HCT116 (cell line): ENCODE measurements at regions not wholly inside any gene's neighbourhood (a gene's known extent, or its start where the extent isn't known, plus 50 kb on each side); places are given as distances from the start of the nearest gene placed in this dataset.

ENCODE experiments used
- ATAC-seq: fragments of 200-7000 bp; cut with Tn5 transposase; 2 replicates; pipeline ENCODE4 v1.9.1; 2020; ENCODE audit warnings: mild to moderate bottlenecking, moderate library complexity
- BruUV-seq: library from RNA; stranded (reverse); fragments of 400-500 nt; replicated peaks from 2 replicates; lab custom pipeline; 2021; lab: Mats Ljungman, UMichigan
- CTCF ChIA-PET: fragments of 300-600 bp; sonication (Branson Sonifier 250); formaldehyde crosslinking; loops from one replicate; lab custom pipeline; 2021; ENCODE audit warnings: antibody characterized with exemption; lab: Charles Lee
- POLR2A ChIA-PET: fragments of 300-600, 350-600 bp; sonication (Branson Sonifier 250); formaldehyde crosslinking; loops from one replicate; lab custom pipeline; 2021; ENCODE audit warnings: antibody characterized with exemption; lab: Charles Lee
- RAD21 ChIA-PET, 2 experiments: fragments of 300-600 bp; sonication (Branson Sonifier 250); formaldehyde crosslinking; loops; one replicate each; lab custom pipeline; 2023; ENCODE audit warnings: low total read pairs in 2 of 2; ENCODE audit not compliant: uncharacterized antibody in 2 of 2, unreplicated experiment in 2 of 2, low non-redundant PET in 1 of 2; lab: Charles Lee
- DNase-seq: peaks from one replicate; pipeline ENCODE4 v3.0.0-alpha.2; 2010; ENCODE audit warnings: low read depth, low spot score
- H2AFZ ChIP-seq: fragments of 200-600 bp; shearing (Covaris generic), sonication (generic); 2 replicates; pipeline ENCODE4 v1.6.1; 2017; ENCODE audit warnings: low read depth, mixed run types, mixed read lengths, antibody characterized with exemption, low read length; ENCODE audit not compliant: poor library complexity, severe bottlenecking
- H3K27ac ChIP-seq: 2 replicates; pipeline ENCODE4 v1.5.1; 2012; ENCODE audit warnings: low read depth, low read length
- H3K27me3 ChIP-seq: fragments of 200-600 bp; sonication (generic); 2 replicates; pipeline ENCODE4 v1.6.1; 2016; ENCODE audit warnings: mixed run types, low read length, mixed read lengths; ENCODE audit not compliant: insufficient read depth
- H3K36me3 ChIP-seq, 2 experiments: fragments of 200-500 bp in 1 of 2; fragments of 200-600 bp in 1 of 2; sonication (Bioruptor generic) in 1 of 2; sonication (generic) in 1 of 2; 2 replicates each; pipeline versions ENCODE4 v1.5.1 to v1.6.1; 2014 to 2016; ENCODE audit warnings: low read length in 2 of 2, inconsistent platforms in 1 of 2, mixed read lengths in 1 of 2, mixed run types in 1 of 2; ENCODE audit not compliant: insufficient read depth in 2 of 2, control insufficient read depth in 1 of 2
- H3K4me1 ChIP-seq, 2 experiments: fragments of 200-600 bp in 1 of 2; sonication (generic) in 1 of 2; 2 replicates each; pipeline versions ENCODE4 v1.5.1 to v1.6.1; 2012 to 2017; ENCODE audit warnings: low read length in 2 of 2, inconsistent platforms in 1 of 2, mild to moderate bottlenecking in 1 of 2, mixed read lengths in 1 of 2, mixed run types in 1 of 2, moderate library complexity in 1 of 2; ENCODE audit not compliant: insufficient read depth in 2 of 2, control insufficient read depth in 1 of 2
- H3K4me2 ChIP-seq: fragments of 200-600 bp; sonication (generic); 2 replicates; pipeline ENCODE4 v1.6.1; 2017; ENCODE audit warnings: mixed run types, low read length, mixed read lengths
- H3K4me3 ChIP-seq, 2 experiments: fragments of 200-600 bp in 1 of 2; sonication (generic) in 1 of 2; replicated peaks in 1 of 2; 2 replicates each; pipeline ENCODE4 v1.5.1; 2011 to 2016; ENCODE audit warnings: low read length in 2 of 2, control low read depth in 1 of 2, low read depth in 1 of 2, mild to moderate bottlenecking in 1 of 2, mixed read lengths in 1 of 2, mixed run types in 1 of 2
- H3K79me2 ChIP-seq: fragments of 200-600 bp; sonication (generic); 2 replicates; pipeline ENCODE4 v1.6.1; 2017; ENCODE audit warnings: mild to moderate bottlenecking, mixed run types, low read length, moderate library complexity, mixed read lengths; ENCODE audit not compliant: insufficient read depth
- H3K9ac ChIP-seq: fragments of 200-600 bp; sonication (generic); 2 replicates; pipeline ENCODE4 v1.6.1; 2016; ENCODE audit warnings: low read length, mixed read lengths
- H3K9me2 ChIP-seq: fragments of 200-600 bp; sonication (generic), shearing (Covaris generic); 2 replicates; pipeline ENCODE4 v1.6.1; 2017; ENCODE audit warnings: mixed run types, mild to moderate bottlenecking, moderate library complexity; ENCODE audit not compliant: insufficient read depth
- H3K9me3 ChIP-seq, 2 experiments: fragments of 200-500 bp in 1 of 2; fragments of 200-600 bp in 1 of 2; sonication (Bioruptor generic) in 1 of 2; sonication (generic) in 1 of 2; 2 replicates each; pipeline ENCODE4 v1.6.1; 2014 to 2017; ENCODE audit warnings: low read length in 2 of 2, mixed read lengths in 2 of 2, inconsistent platforms in 1 of 2, low read depth in 1 of 2, mild to moderate bottlenecking in 1 of 2, mixed run types in 1 of 2, moderate library complexity in 1 of 2; ENCODE audit not compliant: control insufficient read depth in 1 of 2, insufficient read depth in 1 of 2
- H4K20me1 ChIP-seq: fragments of 200-600 bp; sonication (generic), shearing (Covaris generic); 2 replicates; pipeline ENCODE4 v1.6.1; 2017; ENCODE audit warnings: mixed run types, mild to moderate bottlenecking, moderate library complexity; ENCODE audit not compliant: insufficient read depth
- CEBPB ChIP-seq: IDR thresholded peaks from 2 replicates; pipeline ENCODE4 v1.6.1; 2012; ENCODE audit warnings: low read depth
- ELF1 ChIP-seq: IDR thresholded peaks from 2 replicates; pipeline ENCODE4 v1.6.1; 2012; ENCODE audit warnings: low read depth, borderline replicate concordance
- EZH2 ChIP-seq: fragments of 200-600 bp; sonication (generic); IDR thresholded peaks from 2 replicates; pipeline ENCODE4 v1.6.1; 2017; ENCODE audit warnings: antibody characterized with exemption, mixed run types
- EZH2phosphoT487 ChIP-seq: fragments of 200-600 bp; IDR thresholded peaks from 2 replicates; pipeline ENCODE4 v1.6.1; 2018; ENCODE audit warnings: antibody characterized with exemption, borderline replicate concordance
- RAD21 ChIP-seq: IDR thresholded peaks from 2 replicates; pipeline ENCODE4 v1.6.1; 2012; ENCODE audit warnings: low read depth, mild to moderate bottlenecking
- REST ChIP-seq: IDR thresholded peaks from 2 replicates; pipeline ENCODE4 v1.6.1; 2012; ENCODE audit warnings: low read depth
- SRF ChIP-seq: IDR thresholded peaks from 2 replicates; pipeline ENCODE4 v1.6.1; 2012; ENCODE audit warnings: low read depth
- ZFX ChIP-seq: fragments of 450-650 bp; IDR thresholded peaks from 2 replicates; pipeline ENCODE4 v1.6.1; 2017
- intact Hi-C: fragments of 100-400 bp; cut with micrococcal nuclease; formaldehyde crosslinking; loops from 2 replicates; pipeline ENCODE4 v1.10.0; 2022
- TF ChIP-seq, protein P1 (sequence below): IDR thresholded peaks from 2 replicates; pipeline ENCODE4 v1.6.1; 2012

DNA sequence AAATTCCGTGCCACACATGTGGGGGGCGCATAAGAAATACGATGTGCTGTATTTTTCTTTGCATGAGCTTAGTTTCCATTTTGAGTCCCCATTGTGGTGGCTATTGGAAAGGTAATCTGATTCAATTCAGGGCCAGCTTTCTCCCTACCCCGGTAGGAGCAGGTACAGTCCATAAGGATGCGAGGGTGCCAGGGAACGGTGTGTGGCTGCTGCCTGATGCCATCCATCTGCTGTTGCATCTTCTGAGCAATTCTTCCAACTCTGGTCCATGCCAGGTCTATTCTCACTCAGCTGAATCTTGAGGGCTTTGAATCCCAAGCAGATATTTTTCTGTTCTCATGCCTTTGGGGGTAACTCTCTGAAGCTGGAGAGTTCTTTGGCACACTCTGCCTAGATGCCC is 392.7 kb downstream of the AGTPBP1 start:
- Histone ChIP-seq H3K9me3 (no peaks in the 10 kb centered on the region), H3K9me2 (no peaks in the 10 kb centered on the region), H3K36me3 (no peaks in the 10 kb centered on the region), H3K4me2 (no peak overlapping the region), H3K27ac (no peak overlapping the region), H3K9ac (no peak overlapping the region), H3K4me1 (no peaks in the 10 kb centered on the region), H4K20me1 (no peaks in the 10 kb centered on the region), H3K79me2 (no peaks in the 10 kb centered on the region), H3K27me3 (peaks cover 21% of the 10 kb centered on the region), H2AFZ (no peak overlapping the region), H3K4me3 (no peak overlapping the region)
- BruUV-seq, result no TSS peak
- ChIA-PET RAD21 (no interaction called here), CTCF (interaction anchor here (0.6 kb wide), 1 partner anchor 17 kb away, joined by 3 read pairs; no protein-coding TSS in a partner anchor), POLR2A (no interaction called here)
- DNase-seq (no peak), ATAC-seq (no peak)
- intact Hi-C loops, result no loop called here
- TF ChIP-seq RAD21 (no peak), EZH2 (no peak), REST (no peak), EZH2phosphoT487 (no peak), SRF (no peak), ZFX (no peak)
- TF ChIP-seq, protein P1, sequence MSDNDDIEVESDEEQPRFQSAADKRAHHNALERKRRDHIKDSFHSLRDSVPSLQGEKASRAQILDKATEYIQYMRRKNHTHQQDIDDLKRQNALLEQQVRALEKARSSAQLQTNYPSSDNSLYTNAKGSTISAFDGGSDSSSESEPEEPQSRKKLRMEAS, result no peak

- Histone ChIP-seq H3K36me3 (no peaks in the 10 kb centered on the region), H3K27ac (no peak overlapping the region), H2AFZ (no peak overlapping the region), H3K4me2 (no peak overlapping the region), H3K4me1 (no peaks in the 10 kb centered on the region), H3K9me3 (no peaks in the 10 kb centered on the region), H4K20me1 (no peaks in the 10 kb centered on the region), H3K9ac (no peak overlapping the region), H3K4me3 (no peak overlapping the region), H3K27me3 (peaks cover 36% of the 10 kb centered on the region), H3K79me2 (no peaks in the 10 kb centered on the region), H3K9me2 (no peaks in the 10 kb centered on the region)
- ATAC-seq, result no peak
- ChIA-PET CTCF (no interaction called here), RAD21 (no interaction called here), POLR2A (no interaction called here)
- DNase-seq, result no peak
- no TSS peak for BruUV-seq
- no peak for TF ChIP-seq ELF1
- TF ChIP-seq CEBPB, result no peak
- TF ChIP-seq, protein P1, result no peak
- intact Hi-C loops, result no loop called here
These were observed 394.2 kb downstream of the AGTPBP1 start for GRCh38 chr9:85347541-85347940.
